Uterus (tissue), 3 donors: ENCODE measurements at regions not wholly inside any gene's neighbourhood (a gene's known extent, or its start where the extent isn't known, plus 50 kb on each side); places are given as distances from the start of the nearest gene placed in this dataset.

Source experiments
- DNase-seq, 2 donors: peaks; one replicate each; pipeline ENCODE4 v3.0.0-alpha.2; 2019 to 2020
- H3K27ac ChIP-seq, 2 donors: fragments of 200-600 bp; sonication (generic); 1 replicate in 1 of 2; 2 replicates in 1 of 2; pipeline ENCODE4 v1.5.1; 2016 to 2018
- H3K27me3 ChIP-seq, 2 donors: fragments of 200-600 bp; sonication (generic); one replicate each; pipeline ENCODE4 v1.5.1; 2018 to 2019; ENCODE audit warnings: control low read depth in 1 of 2
- H3K36me3 ChIP-seq, 2 donors: fragments of 200-600 bp; sonication (generic); one replicate each; pipeline ENCODE4 v1.5.1; 2019; ENCODE audit warnings: control low read depth in 1 of 2
- H3K4me1 ChIP-seq, 2 donors: fragments of 200-600 bp; sonication (generic); one replicate each; pipeline ENCODE4 v1.5.1; 2018 to 2019; ENCODE audit warnings: control low read depth in 1 of 2
- H3K4me3 ChIP-seq, 2 donors: fragments of 200-600 bp; sonication (generic); 1 replicate in 1 of 2; 2 replicates in 1 of 2; pipeline ENCODE4 v1.5.1; 2018 to 2019; ENCODE audit warnings: mild to moderate bottlenecking in 1 of 2
- H3K9me3 ChIP-seq, 2 donors: fragments of 200-600 bp; sonication (generic); one replicate each; pipeline ENCODE4 v1.5.1; 2019; ENCODE audit warnings: control low read depth in 1 of 2
- CTCF ChIP-seq, 4 experiments: fragments of 200-600 bp in 2 of 4; fragments of 450-650 bp in 2 of 4; sonication (generic) in 2 of 4; IDR thresholded peaks; one replicate each; pipeline ENCODE4 v1.5.1; 2016 to 2019; ENCODE audit warnings: antibody characterized with exemption in 4 of 4, mild to moderate bottlenecking in 2 of 4, moderate library complexity in 1 of 4
- POLR2A ChIP-seq, 2 donors: fragments of 450-650 bp; IDR thresholded peaks; one replicate each; pipeline ENCODE4 v1.6.1; 2016; ENCODE audit warnings: antibody characterized with exemption in 2 of 2, mild to moderate bottlenecking in 1 of 2, moderate library complexity in 1 of 2
- intact Hi-C: fragments of 100-400 bp; cut with DNase I; formaldehyde crosslinking; loops from one replicate; pipeline ENCODE4 v1.15.1; 2023; ENCODE audit warnings: low total_unique reads
- donor health status: DM: yes; HTN: yes; CAD: no.

- intact Hi-C loops, result no loop called here
- peaks cover 0 to 13% of the 10 kb centered on the region in 2 donors for H3K4me1 ChIP-seq
- H3K4me3 ChIP-seq, result no peak overlapping the region
- no peaks in the 10 kb centered on the region for H3K27me3 ChIP-seq
- TF ChIP-seq CTCF (IDR thresholded peaks at IDR 0.05) (no peak), POLR2A (IDR thresholded peaks at IDR 0.05) (no peak)
- H3K9me3 ChIP-seq, result no peaks in the 10 kb centered on the region
- no peaks in the 10 kb centered on the region for H3K36me3 ChIP-seq
- no peak for DNase-seq
- H3K27ac ChIP-seq, result no peak overlapping the region
These were observed 89.8 kb upstream of the GNAO1 start for GRCh38 chr16:56101480-56101879.

GRCh38 chr16:56097306-56097705 lies 94.0 kb upstream of the GNAO1 start:
- Histone ChIP-seq H3K27ac (no peak overlapping the region), H3K4me1 (peaks cover 0 to 8% of the 10 kb centered on the region in 2 donors), H3K27me3 (no peaks in the 10 kb centered on the region), H3K9me3 (no peaks in the 10 kb centered on the region), H3K4me3 (no peak overlapping the region), H3K36me3 (no peaks in the 10 kb centered on the region)
- no peak for DNase-seq
- TF ChIP-seq POLR2A (IDR thresholded peaks at IDR 0.05) (no peak), CTCF (IDR thresholded peaks at IDR 0.05) (no peak)
- intact Hi-C loops, result no loop called here

- no peaks in the 10 kb centered on the region for H3K4me1 ChIP-seq
- H3K27me3 ChIP-seq, result no peaks in the 10 kb centered on the region
- H3K36me3 ChIP-seq, result no peaks in the 10 kb centered on the region
- H3K4me3 ChIP-seq, result no peak overlapping the region
- no peak overlapping the region for H3K27ac ChIP-seq
- no peak for DNase-seq
- H3K9me3 ChIP-seq, result no peaks in the 10 kb centered on the region
- TF ChIP-seq POLR2A (IDR thresholded peaks at IDR 0.05) (no peak), CTCF (IDR thresholded peaks at IDR 0.05) (no peak)
- intact Hi-C loops, result no loop called here
These were observed 97.1 kb upstream of the GNAO1 start for GRCh38 chr16:56094231-56094630.

GRCh38 chr16:56093055-56093454 lies 98.2 kb upstream of the GNAO1 start:
- no peak for DNase-seq
- Histone ChIP-seq H3K4me3 (no peak overlapping the region), H3K27me3 (no peaks in the 10 kb centered on the region), H3K9me3 (no peaks in the 10 kb centered on the region), H3K27ac (no peak overlapping the region), H3K36me3 (no peaks in the 10 kb centered on the region), H3K4me1 (no peaks in the 10 kb centered on the region)
- intact Hi-C loops, result no loop called here
- TF ChIP-seq POLR2A (IDR thresholded peaks at IDR 0.05) (no peak), CTCF (IDR thresholded peaks at IDR 0.05) (no peak)

- no peak overlapping the region for H3K4me3 ChIP-seq
- TF ChIP-seq CTCF (IDR thresholded peaks at IDR 0.05) (no peak), POLR2A (IDR thresholded peaks at IDR 0.05) (no peak)
- DNase-seq, result no peak
- no peaks in the 10 kb centered on the region for H3K27me3 ChIP-seq
- H3K27ac ChIP-seq, result no peak overlapping the region
- H3K9me3 ChIP-seq, result no peaks in the 10 kb centered on the region
- intact Hi-C loops, result no loop called here
- no peaks in the 10 kb centered on the region for H3K4me1 ChIP-seq
- no peaks in the 10 kb centered on the region for H3K36me3 ChIP-seq
These were observed 101.2 kb upstream of the GNAO1 start for GRCh38 chr16:56090076-56090475.
